Neutrophil (primary cell): ENCODE measurements at regions not wholly inside any gene's neighbourhood (a gene's known extent, or its start where the extent isn't known, plus 50 kb on each side); places are given as distances from the start of the nearest gene placed in this dataset.

Experiments
- H3K27ac ChIP-seq: fragments of 200-600 bp; sonication (generic); 2 replicates; pipeline ENCODE4 v1.5.1; 2016; ENCODE audit warnings: mild to moderate bottlenecking, moderate library complexity
- H3K27me3 ChIP-seq: fragments of 200-600 bp; sonication (generic); 2 replicates; pipeline ENCODE4 v1.6.0; 2016; ENCODE audit warnings: mild to moderate bottlenecking
- H3K36me3 ChIP-seq: fragments of 200-600 bp; sonication (generic); 2 replicates; pipeline ENCODE4 v1.5.1; 2017
- H3K4me1 ChIP-seq, 2 experiments: fragments of 200-600 bp in 1 of 2; sonication (generic) in 1 of 2; 1 replicate in 1 of 2; 2 replicates in 1 of 2; pipeline versions ENCODE4 v1.5.1 to v1.6.1; 2013 to 2016; ENCODE audit warnings: low read depth in 1 of 2, low read length in 1 of 2, mild to moderate bottlenecking in 1 of 2, moderate library complexity in 1 of 2; ENCODE audit not compliant: control insufficient read depth in 1 of 2, insufficient read depth in 1 of 2
- H3K4me3 ChIP-seq, 2 experiments: fragments of 200-600 bp in 1 of 2; sonication (generic) in 1 of 2; 1 replicate in 1 of 2; 2 replicates in 1 of 2; pipeline ENCODE4 v1.5.1; 2013 to 2016; ENCODE audit warnings: low read depth in 1 of 2, low read length in 1 of 2, mild to moderate bottlenecking in 1 of 2, moderate library complexity in 1 of 2
- H3K9me3 ChIP-seq: fragments of 200-600 bp; sonication (generic); 2 replicates; pipeline ENCODE4 v1.5.1; 2016
- TF ChIP-seq, protein P1 (sequence below): fragments of 200-600 bp; sonication (generic); IDR thresholded peaks from 2 replicates; pipeline ENCODE4 v1.5.1; 2016; ENCODE audit warnings: antibody characterized with exemption

DNA sequence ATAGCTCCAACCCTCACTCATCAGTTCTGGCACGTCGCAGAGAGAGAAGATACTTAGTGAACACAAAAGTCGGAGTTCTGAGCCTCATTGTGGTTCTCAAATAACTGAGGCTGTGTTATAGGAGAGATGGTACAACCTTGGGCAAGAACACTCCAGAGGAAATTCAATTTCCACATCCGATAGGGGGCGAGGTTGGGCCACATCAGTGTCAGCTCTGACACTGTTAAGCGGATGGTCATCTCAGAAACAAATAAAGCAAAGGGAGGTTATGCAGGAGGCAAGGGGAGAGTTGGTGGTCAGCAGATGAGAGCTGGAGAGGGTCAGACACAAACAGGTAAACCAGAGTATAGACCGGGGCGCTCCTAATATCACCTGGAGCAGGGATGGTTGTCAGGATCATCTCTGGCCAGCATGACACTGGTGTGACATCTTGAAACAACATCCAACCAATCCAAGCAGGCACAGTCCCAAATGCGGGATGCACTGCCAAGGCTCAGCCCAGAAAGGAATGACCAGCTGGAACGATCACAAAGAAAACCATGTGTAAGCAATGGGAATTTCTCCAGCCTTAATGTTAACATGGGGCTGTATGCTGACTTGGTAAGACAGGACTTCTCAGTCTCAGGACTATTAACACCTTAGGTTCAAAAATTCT lies 331.8 kb downstream of the HACE1 start:
- peaks cover 45% of the 10 kb centered on the region for H3K27me3 ChIP-seq
- no peaks in the 10 kb centered on the region for H3K9me3 ChIP-seq
- no peaks in the 10 kb centered on the region for H3K4me1 ChIP-seq
- no peak overlapping the region for H3K4me3 ChIP-seq
- H3K27ac ChIP-seq = no peak overlapping the region
- H3K36me3 ChIP-seq = no peaks in the 10 kb centered on the region
- TF ChIP-seq, protein P1, sequence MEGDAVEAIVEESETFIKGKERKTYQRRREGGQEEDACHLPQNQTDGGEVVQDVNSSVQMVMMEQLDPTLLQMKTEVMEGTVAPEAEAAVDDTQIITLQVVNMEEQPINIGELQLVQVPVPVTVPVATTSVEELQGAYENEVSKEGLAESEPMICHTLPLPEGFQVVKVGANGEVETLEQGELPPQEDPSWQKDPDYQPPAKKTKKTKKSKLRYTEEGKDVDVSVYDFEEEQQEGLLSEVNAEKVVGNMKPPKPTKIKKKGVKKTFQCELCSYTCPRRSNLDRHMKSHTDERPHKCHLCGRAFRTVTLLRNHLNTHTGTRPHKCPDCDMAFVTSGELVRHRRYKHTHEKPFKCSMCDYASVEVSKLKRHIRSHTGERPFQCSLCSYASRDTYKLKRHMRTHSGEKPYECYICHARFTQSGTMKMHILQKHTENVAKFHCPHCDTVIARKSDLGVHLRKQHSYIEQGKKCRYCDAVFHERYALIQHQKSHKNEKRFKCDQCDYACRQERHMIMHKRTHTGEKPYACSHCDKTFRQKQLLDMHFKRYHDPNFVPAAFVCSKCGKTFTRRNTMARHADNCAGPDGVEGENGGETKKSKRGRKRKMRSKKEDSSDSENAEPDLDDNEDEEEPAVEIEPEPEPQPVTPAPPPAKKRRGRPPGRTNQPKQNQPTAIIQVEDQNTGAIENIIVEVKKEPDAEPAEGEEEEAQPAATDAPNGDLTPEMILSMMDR = no peak

DNA sequence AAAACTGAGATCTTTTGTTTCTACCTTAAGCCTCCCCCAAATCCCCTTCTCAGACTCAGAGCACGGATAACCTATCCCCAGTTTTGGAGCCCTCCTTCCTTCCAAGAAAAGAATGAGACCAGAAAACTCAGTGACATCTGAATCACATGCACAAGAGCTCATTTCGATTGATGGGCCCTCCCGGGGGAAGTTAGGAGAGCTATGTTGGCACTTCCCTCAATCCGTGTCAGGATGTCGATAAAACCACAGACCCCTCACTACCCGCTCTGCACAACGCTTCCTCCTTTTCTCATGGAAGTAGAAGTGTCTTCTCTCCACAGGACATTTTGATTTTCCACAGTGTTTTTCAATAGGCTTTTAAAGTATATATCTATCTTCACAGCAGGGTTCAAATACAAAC lies 332.4 kb downstream of the HACE1 start:
- H3K4me3 ChIP-seq = no peak overlapping the region
- no peaks in the 10 kb centered on the region for H3K36me3 ChIP-seq
- no peaks in the 10 kb centered on the region for H3K4me1 ChIP-seq
- H3K9me3 ChIP-seq = no peaks in the 10 kb centered on the region
- TF ChIP-seq, protein P1 = no peak
- no peak overlapping the region for H3K27ac ChIP-seq
- H3K27me3 ChIP-seq = peaks cover 48% of the 10 kb centered on the region

DNA sequence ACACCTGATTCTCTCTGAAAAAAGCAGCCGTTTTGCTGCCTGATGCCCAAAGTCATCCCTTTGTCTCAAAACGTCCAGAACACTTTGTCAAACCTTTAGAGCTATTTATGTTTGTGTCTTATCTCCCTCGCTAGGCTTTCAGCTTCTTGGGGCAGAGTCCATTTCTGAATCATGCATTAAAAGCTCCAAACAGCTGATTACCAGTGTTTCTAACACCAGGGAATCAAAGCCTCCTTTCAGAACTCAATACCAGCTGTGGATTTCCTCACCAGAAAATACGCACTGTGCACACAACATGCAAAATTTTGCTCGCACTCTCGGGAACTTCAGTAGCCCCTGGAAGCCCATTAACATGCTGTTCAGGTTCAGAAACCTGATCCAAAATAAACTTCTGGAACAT lies 333.3 kb downstream of the HACE1 start:
- Histone ChIP-seq H3K27me3 (peaks cover 52% of the 10 kb centered on the region), H3K4me1 (no peaks in the 10 kb centered on the region), H3K4me3 (no peak overlapping the region), H3K27ac (no peak overlapping the region), H3K36me3 (no peaks in the 10 kb centered on the region), H3K9me3 (no peaks in the 10 kb centered on the region)
- TF ChIP-seq, protein P1 = no peak

DNA sequence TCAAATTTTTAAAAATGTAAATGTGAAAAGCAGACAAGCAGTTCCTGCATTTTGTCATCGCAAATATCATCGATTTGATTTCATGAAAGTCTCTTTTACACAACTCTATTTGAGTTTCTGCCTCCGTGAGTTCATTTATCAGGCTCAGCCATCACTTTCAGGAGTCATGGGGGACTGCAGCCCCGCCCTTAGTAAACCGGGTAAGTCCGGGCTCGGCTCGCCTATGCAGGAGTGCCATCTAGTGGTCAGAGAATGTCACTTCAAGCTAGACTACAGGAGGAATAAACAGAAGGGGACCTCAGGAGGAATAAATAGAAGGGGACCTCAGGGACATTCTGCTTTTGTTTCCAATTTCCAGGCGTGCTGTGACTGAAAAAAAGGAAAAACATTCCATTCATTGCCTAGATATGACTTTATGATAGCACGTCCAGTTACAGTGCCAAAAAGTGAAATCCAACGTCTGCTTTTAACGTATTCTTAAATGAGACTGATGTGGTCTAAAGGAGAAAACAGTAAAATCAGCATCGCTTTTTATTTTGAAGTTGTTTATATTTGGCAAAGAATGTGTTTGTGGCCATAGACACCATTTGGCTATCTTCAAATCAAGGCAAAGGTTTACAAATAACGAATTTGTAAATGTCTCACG lies 333.9 kb downstream of the HACE1 start:
- Histone ChIP-seq H3K27ac (no peak overlapping the region), H3K36me3 (no peaks in the 10 kb centered on the region), H3K9me3 (no peaks in the 10 kb centered on the region), H3K4me1 (no peaks in the 10 kb centered on the region), H3K27me3 (peaks cover 56% of the 10 kb centered on the region), H3K4me3 (no peak overlapping the region)
- TF ChIP-seq, protein P1 = peak; percentile 66

DNA sequence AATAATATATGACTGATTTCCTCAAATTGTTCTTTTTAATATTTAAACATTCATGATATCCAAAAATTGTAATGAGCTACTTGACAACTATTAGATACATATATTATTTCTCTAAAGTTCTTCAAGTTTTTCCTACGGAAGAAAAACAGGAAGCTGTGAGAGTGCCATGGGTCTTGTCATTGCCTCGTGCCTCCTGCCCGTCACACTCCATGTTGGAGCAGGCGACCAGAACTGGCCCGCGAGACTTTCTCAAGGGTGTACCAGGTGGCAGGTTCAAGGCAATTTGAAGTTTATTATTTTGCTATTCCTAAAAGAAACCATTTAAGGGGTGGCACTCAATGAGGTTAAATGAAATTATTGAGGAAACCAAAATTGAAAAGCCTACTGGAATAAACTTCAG lies 337.2 kb downstream of the HACE1 start:
- no peaks in the 10 kb centered on the region for H3K4me1 ChIP-seq
- H3K27ac ChIP-seq = no peak overlapping the region
- TF ChIP-seq, protein P1 = no peak

More for the DNA sequence above, 337.2 kb downstream of the HACE1 start:
- Histone ChIP-seq H3K36me3 (no peaks in the 10 kb centered on the region), H3K27me3 (peaks cover 44% of the 10 kb centered on the region), H3K9me3 (no peaks in the 10 kb centered on the region), H3K4me3 (no peak overlapping the region)
